ENCODE measurements at regions not wholly inside any gene's neighbourhood (a gene's known extent, or its start where the extent isn't known, plus 50 kb on each side); places are given as distances from the start of the nearest gene placed in this dataset.

DNA sequence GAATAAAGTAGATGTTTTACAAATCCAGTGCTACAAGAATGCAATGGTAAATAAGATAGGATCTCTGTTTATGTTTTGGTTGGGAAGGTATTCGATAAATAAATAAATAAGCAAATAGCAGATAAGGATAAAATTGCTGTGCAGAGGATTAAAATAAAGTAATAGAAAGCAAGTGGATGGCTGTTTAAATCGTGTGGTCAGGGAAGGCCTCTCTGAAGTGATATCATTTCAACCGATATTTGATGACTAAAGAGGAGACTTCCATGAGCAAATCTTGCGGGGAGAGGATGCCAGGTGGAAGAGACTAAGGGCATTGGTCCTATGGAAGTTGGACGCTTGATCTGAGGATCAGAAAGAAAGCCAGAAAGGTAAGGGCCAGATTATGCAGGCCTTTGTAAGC lies 92.0 kb upstream of the CCN2 start:
- H3K9me3 ChIP-seq, result no peaks in the 10 kb centered on the region
- intact Hi-C loops (cut with DNase I), result no loop called here
- DNase-seq (no peak), ATAC-seq (no peak)
- no peak overlapping the region for H3K27ac ChIP-seq
- H3K27me3 ChIP-seq (ENCODE audit: low read depth), result no peaks in the 10 kb centered on the region
- H3K4me3 ChIP-seq, result no peak overlapping the region
- H3K4me1 ChIP-seq, result no peaks in the 10 kb centered on the region
- H3K36me3 ChIP-seq, result no peaks in the 10 kb centered on the region
- TF ChIP-seq, protein P1, sequence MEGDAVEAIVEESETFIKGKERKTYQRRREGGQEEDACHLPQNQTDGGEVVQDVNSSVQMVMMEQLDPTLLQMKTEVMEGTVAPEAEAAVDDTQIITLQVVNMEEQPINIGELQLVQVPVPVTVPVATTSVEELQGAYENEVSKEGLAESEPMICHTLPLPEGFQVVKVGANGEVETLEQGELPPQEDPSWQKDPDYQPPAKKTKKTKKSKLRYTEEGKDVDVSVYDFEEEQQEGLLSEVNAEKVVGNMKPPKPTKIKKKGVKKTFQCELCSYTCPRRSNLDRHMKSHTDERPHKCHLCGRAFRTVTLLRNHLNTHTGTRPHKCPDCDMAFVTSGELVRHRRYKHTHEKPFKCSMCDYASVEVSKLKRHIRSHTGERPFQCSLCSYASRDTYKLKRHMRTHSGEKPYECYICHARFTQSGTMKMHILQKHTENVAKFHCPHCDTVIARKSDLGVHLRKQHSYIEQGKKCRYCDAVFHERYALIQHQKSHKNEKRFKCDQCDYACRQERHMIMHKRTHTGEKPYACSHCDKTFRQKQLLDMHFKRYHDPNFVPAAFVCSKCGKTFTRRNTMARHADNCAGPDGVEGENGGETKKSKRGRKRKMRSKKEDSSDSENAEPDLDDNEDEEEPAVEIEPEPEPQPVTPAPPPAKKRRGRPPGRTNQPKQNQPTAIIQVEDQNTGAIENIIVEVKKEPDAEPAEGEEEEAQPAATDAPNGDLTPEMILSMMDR (IDR thresholded peaks at IDR 0.05), result no peak

- no peaks in the 10 kb centered on the region for H3K36me3 ChIP-seq
- no peak overlapping the region for H3K4me3 ChIP-seq
- DNase-seq (no peak), ATAC-seq (no peak)
- intact Hi-C loops (cut with DNase I), result no loop called here
- no peak overlapping the region for H3K27ac ChIP-seq
- no peaks in the 10 kb centered on the region for H3K4me1 ChIP-seq
- H3K9me3 ChIP-seq, result no peaks in the 10 kb centered on the region
- no peaks in the 10 kb centered on the region for H3K27me3 ChIP-seq (ENCODE audit: low read depth)
- TF ChIP-seq, protein P1 (IDR thresholded peaks at IDR 0.05), result no peak
These were observed 90.5 kb upstream of the CCN2 start for GRCh38 chr6:132041706-132042105.

- Histone ChIP-seq H3K36me3 (no peaks in the 10 kb centered on the region), H3K27me3 (ENCODE audit: low read depth) (no peaks in the 10 kb centered on the region), H3K4me3 (no peak overlapping the region), H3K9me3 (no peaks in the 10 kb centered on the region), H3K27ac (no peak overlapping the region), H3K4me1 (no peaks in the 10 kb centered on the region)
- ATAC-seq (no peak), DNase-seq (no peak)
- TF ChIP-seq, protein P1 (IDR thresholded peaks at IDR 0.05), result no peak
- intact Hi-C loops (cut with DNase I), result no loop called here
These were observed 76.9 kb upstream of the CCN2 start for GRCh38 chr6:132028029-132028428.

GRCh38 chr6:132025468-132025867 lies 74.3 kb upstream of the CCN2 start:
- TF ChIP-seq, protein P1 (IDR thresholded peaks at IDR 0.05), result no peak
- ATAC-seq (no peak), DNase-seq (no peak)
- Histone ChIP-seq H3K9me3 (no peaks in the 10 kb centered on the region), H3K36me3 (no peaks in the 10 kb centered on the region), H3K27me3 (ENCODE audit: low read depth) (no peaks in the 10 kb centered on the region), H3K27ac (no peak overlapping the region), H3K4me3 (no peak overlapping the region), H3K4me1 (no peaks in the 10 kb centered on the region)
- intact Hi-C loops (cut with DNase I), result no loop called here

GRCh38 chr6:132023490-132023889 lies 72.3 kb upstream of the CCN2 start:
- intact Hi-C loops (cut with DNase I), result no loop called here
- H3K27me3 ChIP-seq (ENCODE audit: low read depth), result no peaks in the 10 kb centered on the region
- no peak overlapping the region for H3K4me3 ChIP-seq
- TF ChIP-seq, protein P1 (IDR thresholded peaks at IDR 0.05), result no peak
- H3K27ac ChIP-seq, result no peak overlapping the region
- DNase-seq, result no peak
- no peak for ATAC-seq
- H3K4me1 ChIP-seq, result no peaks in the 10 kb centered on the region
- H3K9me3 ChIP-seq, result no peaks in the 10 kb centered on the region
- H3K36me3 ChIP-seq, result no peaks in the 10 kb centered on the region

Measured in lower lobe of right lung (tissue), 2 donors.